ENCODE measurements at regions not wholly inside any gene's neighbourhood (a gene's known extent, or its start where the extent isn't known, plus 50 kb on each side); places are given as distances from the start of the nearest gene placed in this dataset.

- TF ChIP-seq CTCF (IDR thresholded peaks at IDR 0.05; ENCODE audit: low read depth, low read length, missing input control) (no peak), FOXA2 (IDR thresholded peaks at IDR 0.05) (no peak), RAD21 (IDR thresholded peaks at IDR 0.05) (no peak), GABPA (IDR thresholded peaks at IDR 0.05 in 1 of 2, conservative IDR thresholded peaks at IDR 0.05 in 1 of 2) (no peak), HNF4A (conservative IDR thresholded peaks at IDR 0.05) (no peak), TAF1 (conservative IDR thresholded peaks at IDR 0.05) (no peak), HNF4G (IDR thresholded peaks at IDR 0.05) (no peak), JUND (IDR thresholded peaks at IDR 0.05) (no peak)
Observed at GRCh38 chr2:16160281-16161084, 220.1 kb downstream of the MYCN start (continued).

GRCh38 chr2:16156411-16156810 lies 216.1 kb downstream of the MYCN start:
- Histone ChIP-seq H3K9ac (ENCODE audit: low read depth in 1 of 2, low read length in 2 of 2) (no peak overlapping the region), H3K27me3 (ENCODE audit: control insufficient read depth in 4 of 4, insufficient read depth in 4 of 4, low read length in 3 of 4) (no peaks in the 10 kb centered on the region), H3K4me3 (ENCODE audit: low read depth in 1 of 3, low read length in 3 of 3) (no peak overlapping the region), H3K9me3 (ENCODE audit: control insufficient read depth in 4 of 4, low read length in 3 of 4) (no peaks in the 10 kb centered on the region), H3K27ac (ENCODE audit: low read depth in 1 of 2, low read length in 2 of 2) (no peak overlapping the region), H3K36me3 (ENCODE audit: control insufficient read depth in 4 of 4, insufficient read depth in 3 of 4, low read depth in 1 of 4, low read length in 3 of 4) (no peaks in the 10 kb centered on the region), H3K4me1 (ENCODE audit: control insufficient read depth in 4 of 4, insufficient read depth in 4 of 4, low read length in 3 of 4) (no peaks in the 10 kb centered on the region)
- 86% methylated on average over 3 of the region's 3 CpGs for WGBS
- TF ChIP-seq GABPA (IDR thresholded peaks at IDR 0.05 in 1 of 2, conservative IDR thresholded peaks at IDR 0.05 in 1 of 2) (no peak), SP1 (IDR thresholded peaks at IDR 0.05) (no peak), CTCF (IDR thresholded peaks at IDR 0.05; ENCODE audit: low read depth, low read length, missing input control) (no peak), ZBTB33 (IDR thresholded peaks at IDR 0.05) (no peak), YY1 (IDR thresholded peaks at IDR 0.05) (no peak), NR2F2 (IDR thresholded peaks at IDR 0.05) (no peak), HNF4G (IDR thresholded peaks at IDR 0.05) (no peak), EGR1 (IDR thresholded peaks at IDR 0.05; ENCODE audit: low read depth in 2 of 2) (no peak)
- no peak for DNase-seq (ENCODE audit: low spot score)

- WGBS = 67% methylated on average over 6 of the region's 6 CpGs
- Histone ChIP-seq H3K27ac (ENCODE audit: low read depth in 1 of 2, low read length in 2 of 2) (no peak overlapping the region), H3K27me3 (ENCODE audit: control insufficient read depth in 4 of 4, insufficient read depth in 4 of 4, low read length in 3 of 4) (no peaks in the 10 kb centered on the region), H3K36me3 (ENCODE audit: control insufficient read depth in 4 of 4, insufficient read depth in 3 of 4, low read depth in 1 of 4, low read length in 3 of 4) (no peaks in the 10 kb centered on the region), H3K9ac (ENCODE audit: low read depth in 1 of 2, low read length in 2 of 2) (no peak overlapping the region), H3K9me3 (ENCODE audit: control insufficient read depth in 4 of 4, low read length in 3 of 4) (no peaks in the 10 kb centered on the region), H3K4me1 (ENCODE audit: control insufficient read depth in 4 of 4, insufficient read depth in 4 of 4, low read length in 3 of 4) (no peaks in the 10 kb centered on the region), H3K4me3 (ENCODE audit: low read depth in 1 of 3, low read length in 3 of 3) (no peak overlapping the region)
- no peak for DNase-seq (ENCODE audit: low spot score)
- TF ChIP-seq REST (IDR thresholded peaks at IDR 0.05) = no peak
- no peak for TF ChIP-seq HNF4A (conservative IDR thresholded peaks at IDR 0.05)
- TF ChIP-seq CTCF (IDR thresholded peaks at IDR 0.05; ENCODE audit: low read depth, low read length, missing input control) = no peak
- no peak for TF ChIP-seq RAD21 (IDR thresholded peaks at IDR 0.05)
- no peak for TF ChIP-seq HNF4G (IDR thresholded peaks at IDR 0.05)
- no peak for TF ChIP-seq EGR1 (IDR thresholded peaks at IDR 0.05; ENCODE audit: low read depth in 2 of 2)
- TF ChIP-seq SP1 (IDR thresholded peaks at IDR 0.05) = no peak
- TF ChIP-seq RXRA (IDR thresholded peaks at IDR 0.05) = no peak
- no peak for TF ChIP-seq YY1 (IDR thresholded peaks at IDR 0.05)
- no peak for TF ChIP-seq TAF1 (conservative IDR thresholded peaks at IDR 0.05)
- TF ChIP-seq NR2F2 (IDR thresholded peaks at IDR 0.05) = no peak
- no peak for TF ChIP-seq MAX (IDR thresholded peaks at IDR 0.05)
Observed at GRCh38 chr2:16155766-16156165, 215.4 kb downstream of the MYCN start.
